Testis (tissue), 2 donors: ENCODE measurements at regions not wholly inside any gene's neighbourhood (a gene's known extent, or its start where the extent isn't known, plus 50 kb on each side); places are given as distances from the start of the nearest gene placed in this dataset.

Experiments used
- DNase-seq: peaks from one replicate; pipeline ENCODE4 v3.0.0-alpha.2; 2019
- H3K27ac ChIP-seq, 2 donors: fragments of 200-600 bp; sonication (generic); one replicate each; pipeline ENCODE4 v1.5.1; 2019
- H3K27me3 ChIP-seq: fragments of 200-600 bp; sonication (generic); one replicate; pipeline ENCODE4 v1.5.1; 2019
- H3K36me3 ChIP-seq: fragments of 200-600 bp; sonication (generic); one replicate; pipeline ENCODE4 v1.5.1; 2017; ENCODE audit warnings: low read depth; ENCODE audit errors: missing control alignments
- H3K4me1 ChIP-seq: fragments of 200-600 bp; sonication (generic); one replicate; pipeline ENCODE4 v1.5.1; 2019
- H3K4me3 ChIP-seq, 2 donors: fragments of 200-600 bp; sonication (generic); one replicate each; pipeline ENCODE4 v1.5.1; 2017 to 2019
- H3K9me3 ChIP-seq: fragments of 200-600 bp; sonication (generic); one replicate; pipeline ENCODE4 v1.5.1; 2017
- POLR2A ChIP-seq: fragments of 450-650 bp; IDR thresholded peaks from one replicate; pipeline ENCODE4 v1.6.1; 2017; ENCODE audit warnings: antibody characterized with exemption, mild to moderate bottlenecking, moderate library complexity
- WGBS, 2 donors: methylation state at CpG; one replicate each; pipeline ENCODE4 v1.1.5; 2018; 5-methylcytosine and 5-hydroxymethylcytosine counted together
- intact Hi-C: fragments of 100-400 bp; cut with DNase I; formaldehyde crosslinking; loops from one replicate; pipeline ENCODE4 v1.15.1; 2023; ENCODE audit warnings: low total_unique reads
- small RNA-seq, 2 donors: library from RNA; depleted of rRNA; stranded (forward); fragments of <200 nt; gene quantifications; one replicate each; pipeline ENCODE3, GENCODE V24; 2016
- TF ChIP-seq, protein P1 (sequence below), 3 experiments: fragments of 450-650 bp in 2 of 3; fragments of 200-600 bp in 1 of 3; sonication (generic) in 1 of 3; IDR thresholded peaks; one replicate each; pipeline ENCODE4 v1.5.1; 2016 to 2019; ENCODE audit warnings: antibody characterized with exemption in 3 of 3, mild to moderate bottlenecking in 2 of 3, moderate library complexity in 1 of 3

DNA sequence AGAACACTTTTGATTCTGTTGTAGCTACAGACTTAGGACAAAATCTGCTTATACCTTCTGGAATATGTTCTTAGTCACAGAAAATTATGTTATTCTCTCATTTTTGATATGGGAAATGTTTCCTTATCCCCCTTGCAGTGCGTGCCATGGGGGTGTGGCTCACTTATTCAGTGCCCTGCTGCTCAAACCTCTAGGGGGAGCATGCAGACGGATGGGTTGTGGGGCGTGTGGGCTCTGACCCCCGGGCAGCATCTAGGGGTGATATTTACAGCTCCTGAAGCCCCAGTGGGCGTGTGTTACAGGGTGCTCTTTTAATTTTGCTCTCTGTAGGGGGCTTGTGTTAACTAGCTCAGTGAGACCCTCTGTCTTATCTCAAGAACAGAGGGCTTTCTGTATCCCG lies 61.3 kb upstream of the FERMT1 start:
- Histone ChIP-seq H3K27ac (no peak overlapping the region), H3K27me3 (no peaks in the 10 kb centered on the region), H3K36me3 (no peaks in the 10 kb centered on the region), H3K4me3 (no peak overlapping the region), H3K4me1 (no peaks in the 10 kb centered on the region), H3K9me3 (no peaks in the 10 kb centered on the region)
- WGBS, 2 donors, result 75 to 84% methylated on average over 6 of the region's 6 CpGs
- intact Hi-C loops, result no loop called here
- TF ChIP-seq, protein P1, sequence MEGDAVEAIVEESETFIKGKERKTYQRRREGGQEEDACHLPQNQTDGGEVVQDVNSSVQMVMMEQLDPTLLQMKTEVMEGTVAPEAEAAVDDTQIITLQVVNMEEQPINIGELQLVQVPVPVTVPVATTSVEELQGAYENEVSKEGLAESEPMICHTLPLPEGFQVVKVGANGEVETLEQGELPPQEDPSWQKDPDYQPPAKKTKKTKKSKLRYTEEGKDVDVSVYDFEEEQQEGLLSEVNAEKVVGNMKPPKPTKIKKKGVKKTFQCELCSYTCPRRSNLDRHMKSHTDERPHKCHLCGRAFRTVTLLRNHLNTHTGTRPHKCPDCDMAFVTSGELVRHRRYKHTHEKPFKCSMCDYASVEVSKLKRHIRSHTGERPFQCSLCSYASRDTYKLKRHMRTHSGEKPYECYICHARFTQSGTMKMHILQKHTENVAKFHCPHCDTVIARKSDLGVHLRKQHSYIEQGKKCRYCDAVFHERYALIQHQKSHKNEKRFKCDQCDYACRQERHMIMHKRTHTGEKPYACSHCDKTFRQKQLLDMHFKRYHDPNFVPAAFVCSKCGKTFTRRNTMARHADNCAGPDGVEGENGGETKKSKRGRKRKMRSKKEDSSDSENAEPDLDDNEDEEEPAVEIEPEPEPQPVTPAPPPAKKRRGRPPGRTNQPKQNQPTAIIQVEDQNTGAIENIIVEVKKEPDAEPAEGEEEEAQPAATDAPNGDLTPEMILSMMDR (IDR thresholded peaks at IDR 0.05), result no peak
- TF ChIP-seq POLR2A, result no peak
- no peak for DNase-seq

DNA sequence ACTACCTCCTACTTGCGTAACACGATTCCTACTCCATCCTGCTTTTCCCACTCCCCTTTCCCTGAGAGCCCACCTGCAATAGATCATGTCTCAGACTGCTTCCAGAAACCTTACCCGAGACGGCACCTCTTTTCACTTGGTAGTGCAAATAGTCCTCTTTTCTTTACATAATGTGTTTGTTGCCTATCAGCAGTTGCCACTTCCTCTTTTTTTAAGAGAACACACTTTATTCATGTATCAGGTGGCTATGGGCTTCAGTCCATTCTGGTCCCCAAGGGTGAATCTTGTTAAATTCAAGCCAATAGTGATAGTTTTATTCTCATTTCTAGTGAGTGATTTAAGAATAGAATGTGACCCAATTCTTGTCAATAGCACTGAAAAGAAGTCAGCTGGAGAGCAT lies 57.7 kb upstream of the FERMT1 start:
- Histone ChIP-seq H3K27me3 (no peaks in the 10 kb centered on the region), H3K9me3 (no peaks in the 10 kb centered on the region), H3K27ac (no peak overlapping the region), H3K4me1 (no peaks in the 10 kb centered on the region), H3K36me3 (no peaks in the 10 kb centered on the region), H3K4me3 (no peak overlapping the region)
- no peak for DNase-seq
- 69 to 73% methylated on average over 4 of the region's 4 CpGs for WGBS, 2 donors
- intact Hi-C loops, result no loop called here
- TF ChIP-seq, protein P1 (IDR thresholded peaks at IDR 0.05), result no peak
- no peak for TF ChIP-seq POLR2A

DNA sequence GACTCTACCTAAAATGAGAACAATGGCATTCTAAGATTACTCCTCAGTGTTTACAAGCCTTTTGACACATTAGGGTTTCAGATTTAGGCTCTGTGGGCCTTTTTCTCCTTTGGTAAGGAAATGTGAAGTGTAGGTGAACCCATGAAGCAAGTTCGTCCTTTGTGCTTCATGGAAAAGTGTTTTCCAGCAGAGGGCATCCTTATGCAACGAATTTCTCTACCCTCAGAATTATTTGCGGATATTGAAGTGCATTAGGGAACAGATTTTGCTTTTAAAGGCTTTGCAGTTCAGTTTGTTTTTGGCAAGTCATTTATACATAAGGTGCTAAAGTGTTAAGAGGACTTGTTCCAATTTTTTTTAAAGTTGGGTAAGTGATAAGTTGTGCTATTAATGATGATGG lies 55.7 kb upstream of the FERMT1 start:
- intact Hi-C loops, result no loop called here
- DNase-seq, result no peak

DNA sequence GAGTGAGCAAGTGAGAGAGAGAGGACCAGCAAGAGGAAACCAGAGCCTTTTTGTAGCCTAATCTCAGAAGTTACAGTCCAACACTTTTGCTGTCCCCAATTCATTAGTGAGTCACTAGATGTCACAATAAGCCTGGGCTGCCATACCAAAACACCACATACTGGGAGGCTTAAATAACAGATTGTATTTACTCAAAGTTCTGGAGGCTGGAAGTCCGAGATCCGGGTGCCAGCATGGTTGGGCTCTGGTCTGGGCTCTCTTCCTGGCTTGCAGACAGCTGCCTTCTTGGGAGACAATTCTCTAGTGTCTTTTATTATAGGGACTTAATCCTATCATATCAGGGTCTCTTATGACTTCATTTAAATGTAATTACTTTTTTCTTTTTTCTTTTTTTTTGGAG lies 50.7 kb upstream of the FERMT1 start:
- H3K27me3 ChIP-seq, result no peaks in the 10 kb centered on the region
- no peak for TF ChIP-seq POLR2A
- TF ChIP-seq, protein P1 (IDR thresholded peaks at IDR 0.05), result no peak
- intact Hi-C loops, result no loop called here
- 73 to 80% methylated on average over 2 of the region's 2 CpGs for WGBS, 2 donors
- H3K27ac ChIP-seq, result no peak overlapping the region
- DNase-seq, result no peak
- no peaks in the 10 kb centered on the region for H3K36me3 ChIP-seq
- H3K9me3 ChIP-seq, result no peaks in the 10 kb centered on the region
- no peaks in the 10 kb centered on the region for H3K4me1 ChIP-seq
- no peak overlapping the region for H3K4me3 ChIP-seq

More for the DNA sequence above, 55.7 kb upstream of the FERMT1 start:
- Histone ChIP-seq H3K9me3 (no peaks in the 10 kb centered on the region), H3K36me3 (no peaks in the 10 kb centered on the region), H3K27ac (no peak overlapping the region), H3K4me1 (no peaks in the 10 kb centered on the region), H3K4me3 (no peak overlapping the region), H3K27me3 (no peaks in the 10 kb centered on the region)
- 12 to 31% methylated on average over 3 of the region's 3 CpGs for WGBS, 2 donors
- TF ChIP-seq, protein P1 (IDR thresholded peaks at IDR 0.05), result no peak
- TF ChIP-seq POLR2A, result no peak

Small RNA genes in the stretch of these regions (small RNA-seq; reads per million reads assigned to genes)
- gene AL109618.2, result 0 reads per million in 2 donors
